GM21367 (cell line): ENCODE measurements at regions not wholly inside any gene's neighbourhood (a gene's known extent, or its start where the extent isn't known, plus 50 kb on each side); places are given as distances from the start of the nearest gene placed in this dataset.
"Not testable (repeated sequence)": the region's sequence is repeated elsewhere in the genome, so short reads cannot be mapped to it uniquely, and the experiment has no call there.

Source experiments
- ATAC-seq: cut with Tn5 transposase; IDR thresholded peaks from one replicate; pipeline ENCODE4 v1.9.1; 2021; ENCODE audit not compliant: unreplicated experiment

DNA sequence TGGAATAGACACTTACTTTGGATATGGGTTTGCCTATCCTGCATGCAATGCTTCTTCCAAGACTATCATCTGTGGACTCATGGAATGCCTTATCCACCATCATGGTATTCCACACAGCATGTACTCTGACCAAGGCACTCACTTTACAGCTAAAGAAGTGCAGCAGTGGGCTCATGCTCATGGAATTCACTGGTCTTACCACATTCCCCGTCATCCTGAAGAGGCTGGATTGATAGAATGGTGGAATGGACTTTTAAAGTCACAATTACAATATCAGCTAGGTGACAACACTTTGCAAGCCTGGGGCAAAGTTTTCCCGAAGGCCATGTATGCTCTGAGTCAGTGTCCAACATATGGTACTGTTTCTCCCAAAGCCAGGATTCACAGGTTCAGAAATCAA is 199.1 kb downstream of the GJA1 start:
- ATAC-seq, result not testable (repeated sequence)

DNA sequence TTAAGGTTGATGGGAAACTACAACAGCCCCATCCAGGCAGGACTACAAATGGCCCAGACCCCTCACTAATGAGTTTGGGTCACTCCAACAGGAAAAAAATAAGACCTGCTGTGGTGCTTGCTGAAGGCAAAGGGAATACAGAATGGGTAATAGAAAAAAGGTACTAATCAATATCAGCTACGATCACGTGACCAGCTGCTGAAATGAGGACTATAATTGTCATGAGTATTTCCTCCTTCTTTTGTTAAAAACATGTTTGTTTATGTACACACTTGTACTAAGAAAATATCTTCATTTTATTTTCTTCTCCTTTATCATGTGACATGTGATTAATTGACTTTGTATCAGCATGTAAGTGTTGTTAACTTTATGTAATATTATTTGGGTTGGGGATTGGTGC is 199.9 kb downstream of the GJA1 start:
- ATAC-seq, result no peak

DNA sequence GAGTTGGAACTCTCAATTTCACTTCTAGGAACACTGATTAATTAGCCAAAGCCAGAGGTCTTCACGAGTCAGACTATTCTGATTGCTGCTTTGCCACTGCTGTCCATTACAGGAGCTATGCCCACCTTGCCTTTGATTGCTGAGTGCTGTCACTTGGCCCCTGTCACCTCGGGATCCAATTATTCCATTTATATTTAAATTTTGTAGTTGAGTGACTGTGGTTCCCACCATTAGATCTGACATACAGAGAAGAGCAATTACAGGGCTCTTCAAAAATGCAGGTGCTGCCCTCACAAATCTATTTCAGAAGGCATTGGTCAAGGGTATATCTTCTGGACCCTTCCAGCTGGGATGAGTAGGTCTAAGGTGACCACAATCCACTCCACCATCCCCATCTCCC is 200.8 kb downstream of the GJA1 start:
- not testable (repeated sequence) for ATAC-seq

DNA sequence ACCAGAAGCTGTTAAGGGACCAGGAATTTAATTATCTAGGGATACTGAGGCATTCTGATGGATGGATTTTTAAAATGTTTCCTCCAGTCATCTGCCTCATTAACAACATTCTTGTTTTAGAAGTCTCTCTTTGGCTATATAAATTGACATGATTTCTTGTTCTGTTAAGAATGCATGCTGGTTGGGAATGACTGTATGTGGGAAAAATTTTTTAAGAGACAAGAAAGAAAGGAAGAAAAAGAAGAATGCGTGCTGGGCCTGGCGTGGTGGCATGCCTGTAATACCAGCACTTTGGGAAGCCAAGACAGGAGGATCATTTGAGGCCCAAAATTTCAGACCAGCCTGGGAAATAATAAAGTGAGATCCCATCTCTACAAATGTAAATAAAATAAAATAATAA is 203.6 kb downstream of the GJA1 start:
- no peak for ATAC-seq

DNA sequence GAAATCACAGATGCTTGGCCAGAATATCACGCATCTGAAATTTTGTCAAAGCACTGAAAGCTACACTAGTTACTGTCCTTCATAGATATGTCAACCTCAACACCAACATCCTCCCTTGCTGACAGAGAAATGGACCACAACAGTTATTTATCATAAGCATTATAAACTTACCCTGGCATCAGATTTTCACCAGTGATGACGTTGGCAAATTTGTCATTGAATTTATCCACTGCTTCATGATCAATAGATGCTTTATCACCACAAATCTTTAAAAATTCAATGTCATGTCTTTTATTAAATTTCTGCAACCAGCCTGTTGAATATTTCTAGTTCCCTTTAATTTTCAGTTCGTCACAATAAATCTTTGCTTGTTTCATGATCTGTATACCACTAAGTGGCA is 205.7 kb downstream of the GJA1 start:
- ATAC-seq, result no peak

DNA sequence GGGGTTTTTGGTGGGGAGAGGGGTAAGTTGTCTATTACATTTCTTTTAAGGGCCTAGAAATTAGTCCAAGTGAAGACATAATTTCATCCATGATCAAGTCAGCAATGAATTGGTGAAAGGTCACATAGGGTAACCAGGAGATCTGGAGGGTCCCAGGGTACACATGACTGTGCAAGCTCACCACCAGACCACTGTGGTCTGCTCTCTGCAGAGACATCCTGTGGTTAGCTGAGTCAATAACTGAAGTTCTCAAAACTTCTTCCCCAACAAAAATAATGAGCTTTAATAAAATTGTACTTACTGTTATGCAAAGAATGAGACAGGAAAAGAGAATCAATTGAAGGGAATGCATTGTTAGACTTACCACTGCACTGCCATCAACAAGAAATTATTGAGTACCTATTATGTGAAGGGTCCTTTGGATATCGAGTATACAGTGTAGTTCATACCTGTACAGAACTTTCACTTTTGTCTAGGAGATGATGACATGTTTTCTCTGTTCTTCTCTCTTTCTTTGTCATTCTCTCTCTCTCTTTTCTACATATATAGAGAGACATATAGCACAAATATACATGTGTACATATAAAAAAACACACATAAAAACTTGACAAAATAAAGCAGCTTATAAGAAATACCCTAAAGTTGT is 209.8 kb downstream of the GJA1 start:
- no peak for ATAC-seq

DNA sequence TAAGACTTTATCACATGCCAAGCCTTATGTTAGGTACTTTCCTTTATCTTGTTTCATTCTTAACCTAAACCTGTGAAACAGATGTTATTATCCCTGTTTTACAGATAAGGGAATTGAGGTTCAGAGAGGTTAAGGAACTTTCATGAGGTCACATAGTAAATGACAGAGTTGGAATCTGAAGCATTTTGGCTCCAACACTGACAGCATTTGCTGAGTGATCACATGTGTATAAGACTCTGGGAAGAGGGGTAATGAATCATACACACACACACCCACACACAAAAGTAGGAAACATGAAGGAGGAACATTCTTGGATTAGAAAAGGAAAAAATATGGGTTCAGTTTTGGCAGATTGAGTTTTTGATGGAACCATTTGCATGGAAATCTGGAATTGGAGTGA is 212.5 kb downstream of the GJA1 start:
- ATAC-seq, result no peak

DNA sequence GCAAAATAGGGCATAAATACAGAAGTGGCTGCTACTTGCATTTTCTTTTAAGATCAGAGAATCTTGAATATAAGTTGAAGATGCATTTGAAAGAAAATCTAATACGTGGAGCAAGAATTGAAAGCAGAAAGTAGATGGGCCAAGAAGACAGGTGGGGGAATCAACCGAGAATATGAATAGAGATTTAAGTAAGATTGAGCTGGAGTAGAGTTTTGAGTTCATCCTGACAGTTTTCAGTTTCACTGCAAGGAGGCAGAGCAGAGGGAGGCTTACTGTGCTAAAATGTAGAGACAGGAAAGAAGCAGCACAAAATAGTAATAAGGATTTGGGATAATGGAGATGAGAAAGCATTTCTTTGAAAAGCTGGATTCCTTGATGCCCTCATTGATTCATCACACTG is 214.5 kb downstream of the GJA1 start:
- ATAC-seq, result no peak

DNA sequence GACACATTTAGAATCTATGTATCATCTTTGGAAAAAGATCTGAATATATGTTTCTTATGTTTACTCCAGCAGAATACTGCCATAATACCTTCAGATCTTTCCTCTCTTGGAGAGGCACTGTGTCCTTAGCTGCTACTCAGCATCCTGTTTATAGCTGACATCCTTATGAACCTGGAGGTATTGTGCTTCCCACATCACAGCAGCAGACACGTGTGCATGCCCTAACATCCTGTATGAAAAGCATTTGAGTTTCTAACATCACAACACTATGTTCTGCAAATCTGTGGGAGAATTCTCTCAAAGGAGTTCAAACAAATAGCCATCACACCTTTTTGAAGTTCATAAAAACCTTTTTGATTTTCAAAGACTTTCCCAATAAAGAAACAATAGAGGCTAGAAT is 216.0 kb downstream of the GJA1 start:
- no peak for ATAC-seq

DNA sequence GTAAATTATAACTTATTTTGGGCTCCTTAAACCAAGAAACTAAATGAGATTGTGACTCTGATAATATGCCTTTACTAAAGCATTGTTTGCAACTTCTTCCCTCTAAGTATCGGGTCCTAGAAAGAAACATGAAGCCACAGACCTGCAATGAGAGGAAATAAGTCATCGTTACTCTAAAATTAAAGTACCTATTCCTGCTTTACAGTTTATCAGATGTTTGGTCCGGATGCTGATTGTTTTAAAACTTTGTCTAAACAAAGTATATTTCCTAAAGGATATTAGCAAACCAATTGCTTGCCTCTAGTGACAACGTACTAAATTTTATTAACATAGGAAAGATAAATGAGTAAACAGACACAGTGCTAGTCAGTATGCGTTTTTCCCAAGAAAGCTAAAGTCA is 216.8 kb downstream of the GJA1 start:
- no peak for ATAC-seq

DNA sequence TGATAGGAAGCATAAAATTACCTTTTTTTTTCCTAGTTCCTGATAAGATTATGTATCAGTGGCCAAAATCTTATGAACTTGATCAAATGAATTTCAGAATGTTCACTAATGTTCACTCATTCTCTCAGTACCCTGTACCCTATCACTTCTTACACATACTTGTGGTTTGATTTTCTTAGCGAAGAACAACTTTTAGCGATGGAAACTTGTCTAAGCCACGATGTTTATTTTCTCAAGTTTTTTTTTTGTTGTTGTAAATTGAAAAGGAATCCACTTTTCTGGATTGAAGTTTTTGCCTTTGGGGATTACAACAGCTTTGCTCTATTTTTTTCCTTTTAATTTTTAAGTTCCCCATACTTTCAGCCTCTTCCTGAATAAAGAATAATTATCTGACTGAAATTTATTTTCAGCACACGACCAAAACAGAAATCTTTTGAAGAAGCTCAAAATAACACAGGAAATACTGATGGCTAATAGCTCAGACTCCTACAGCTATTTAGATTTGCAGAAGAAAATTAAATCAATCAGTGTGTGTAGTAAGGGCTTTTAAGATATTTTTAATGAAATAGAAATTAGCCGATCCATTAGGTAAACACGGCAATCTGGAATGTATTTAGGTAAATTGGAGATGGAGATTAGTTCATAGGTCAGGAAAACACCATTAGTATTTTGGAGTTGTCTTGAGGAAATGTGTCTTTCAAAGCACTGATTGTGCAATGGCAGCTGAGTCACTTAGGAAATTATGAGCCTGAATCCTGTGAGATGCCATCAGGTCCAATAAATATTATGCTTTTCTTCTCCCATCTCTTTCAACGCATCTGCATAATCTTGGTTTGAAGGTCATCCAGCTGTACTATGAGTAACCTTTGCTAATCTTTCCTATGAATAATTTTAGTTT is 217.5 kb downstream of the GJA1 start:
- ATAC-seq, result no peak

DNA sequence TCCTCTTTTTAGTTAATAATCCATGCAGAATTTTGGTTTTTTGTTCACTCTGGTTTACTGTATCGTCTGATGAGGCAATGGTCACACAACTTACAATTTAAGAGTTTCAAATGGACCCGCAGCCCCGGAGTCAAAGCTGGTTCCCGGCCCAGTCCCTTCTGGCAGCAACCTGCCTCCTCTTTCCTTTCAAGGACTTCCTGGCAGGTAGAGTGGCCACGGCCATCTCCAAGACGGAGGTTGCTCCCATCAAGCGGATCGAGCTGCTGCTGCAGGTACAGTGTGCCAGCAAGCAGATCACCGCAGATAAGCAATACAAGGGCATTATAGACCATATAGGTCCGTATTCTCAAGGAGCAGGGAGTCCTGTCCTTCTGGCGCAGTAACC is 218.2 kb downstream of the GJA1 start:
- ATAC-seq, result no peak

DNA sequence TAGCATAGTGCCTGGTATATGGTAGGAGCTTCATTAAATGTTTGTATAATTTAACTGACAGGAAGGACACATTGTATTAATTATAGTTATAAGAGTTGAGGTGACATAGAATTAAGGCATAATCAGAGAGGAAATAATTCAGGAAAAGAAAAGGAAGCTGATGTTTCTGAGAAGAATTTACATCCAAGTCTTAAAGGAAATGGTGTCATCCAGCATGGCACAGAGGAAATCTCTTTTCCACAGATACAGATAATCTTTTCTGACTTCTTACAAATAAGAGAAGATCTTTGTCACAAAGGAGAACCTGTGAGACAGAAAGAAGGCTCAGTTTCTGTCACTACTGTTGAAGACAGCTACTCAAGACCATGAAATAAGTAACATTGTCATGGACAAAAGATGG is 222.5 kb downstream of the GJA1 start:
- ATAC-seq, result no peak

DNA sequence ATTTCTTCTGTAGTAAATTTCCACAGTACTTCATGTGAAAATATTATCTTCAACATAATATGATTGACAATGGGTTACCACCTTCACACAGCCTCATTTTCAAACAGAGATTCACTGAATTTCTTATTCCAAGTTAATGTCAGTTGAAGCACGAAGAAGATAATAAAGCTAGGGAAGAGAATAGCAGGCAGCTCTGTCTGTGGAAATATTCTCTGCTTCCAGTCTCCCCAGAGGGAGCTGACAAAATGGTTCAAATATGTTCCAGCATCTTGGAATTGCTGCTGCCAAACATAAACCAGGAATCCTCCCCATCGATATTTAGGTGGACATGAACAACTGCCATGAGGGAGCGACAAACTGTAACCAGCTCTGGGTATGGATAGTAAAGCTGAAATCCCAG is 224.8 kb downstream of the GJA1 start:
- no peak for ATAC-seq

DNA sequence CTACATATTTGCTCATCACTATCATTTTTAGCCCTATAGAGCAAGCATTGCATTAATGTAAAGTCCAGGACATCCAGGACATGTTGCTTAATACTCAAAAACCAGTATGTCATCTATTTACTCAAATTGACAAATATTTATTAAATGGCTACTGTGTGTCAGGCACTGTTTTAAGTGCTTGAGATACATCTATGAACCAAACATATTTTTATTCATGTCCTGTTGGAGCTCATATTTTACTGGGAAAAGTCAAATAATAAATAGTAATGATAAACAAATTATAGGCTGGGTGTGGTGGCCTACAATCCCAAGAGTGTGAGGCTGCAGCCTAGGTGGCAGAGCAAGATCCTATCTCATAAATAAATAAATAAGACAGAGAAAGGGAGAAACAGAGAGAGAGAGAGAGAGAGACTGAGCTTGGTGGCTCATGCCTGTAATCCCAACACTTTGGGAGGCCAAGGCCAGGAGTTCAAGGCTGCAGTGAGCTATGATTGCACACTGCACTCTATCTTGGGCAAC is 227.9 kb downstream of the GJA1 start:
- no peak for ATAC-seq

DNA sequence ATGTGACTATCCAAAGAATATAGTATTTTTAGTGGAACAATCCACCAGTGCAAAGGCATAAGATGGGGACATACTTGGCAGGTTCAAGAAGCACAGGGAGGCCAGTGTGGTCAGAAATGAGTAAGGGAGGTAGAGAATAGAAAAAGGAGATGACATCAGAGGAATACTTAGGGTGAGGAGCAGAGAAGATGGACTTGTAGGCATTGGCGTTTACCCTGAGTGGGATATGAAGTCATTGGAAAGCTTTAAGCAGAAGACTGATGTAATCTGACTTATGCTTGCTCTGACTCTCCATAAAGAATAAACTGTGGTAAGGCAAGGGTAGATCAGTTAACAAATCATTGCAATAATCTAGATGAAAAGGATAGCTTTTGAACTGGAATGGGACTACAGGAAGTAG is 228.7 kb downstream of the GJA1 start:
- no peak for ATAC-seq

DNA sequence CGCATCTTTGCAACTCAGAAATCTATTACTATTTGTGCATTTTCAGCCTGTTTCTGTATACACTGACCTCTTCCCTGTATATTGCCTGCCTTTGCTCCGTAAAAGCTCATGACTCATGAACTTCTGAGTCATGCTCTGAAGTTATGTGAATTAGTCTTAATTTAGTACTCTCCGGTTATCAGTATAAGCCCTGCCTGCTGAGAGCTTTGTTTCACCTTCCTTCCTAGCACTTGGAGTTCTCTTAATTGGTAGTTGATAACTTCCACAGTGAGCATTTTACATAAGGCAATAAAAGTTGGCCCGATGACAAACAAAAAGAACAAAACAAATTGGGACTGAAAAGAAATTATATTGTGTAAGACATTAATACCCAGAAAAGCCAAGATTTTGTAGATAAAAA is 231.4 kb downstream of the GJA1 start:
- no peak for ATAC-seq

DNA sequence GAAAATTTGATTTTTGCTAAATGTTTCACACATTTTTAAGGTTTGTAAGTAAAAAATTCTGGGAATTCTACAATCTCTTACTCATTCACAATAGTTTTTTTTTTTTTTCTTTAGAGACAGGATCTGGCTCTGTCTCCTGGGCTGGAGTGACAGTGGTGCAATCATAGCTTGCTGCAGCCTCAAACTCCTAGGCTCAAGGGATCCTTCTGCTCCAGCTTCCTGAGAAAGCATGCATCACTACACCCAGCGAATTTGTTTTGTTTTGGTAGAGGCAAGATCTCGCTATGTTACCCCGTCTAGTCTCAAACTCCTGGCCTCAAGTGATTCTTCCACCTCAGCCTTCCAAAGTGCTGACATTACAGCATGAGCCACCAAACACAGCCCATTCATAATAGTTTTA is 232.8 kb downstream of the GJA1 start:
- no peak for ATAC-seq

DNA sequence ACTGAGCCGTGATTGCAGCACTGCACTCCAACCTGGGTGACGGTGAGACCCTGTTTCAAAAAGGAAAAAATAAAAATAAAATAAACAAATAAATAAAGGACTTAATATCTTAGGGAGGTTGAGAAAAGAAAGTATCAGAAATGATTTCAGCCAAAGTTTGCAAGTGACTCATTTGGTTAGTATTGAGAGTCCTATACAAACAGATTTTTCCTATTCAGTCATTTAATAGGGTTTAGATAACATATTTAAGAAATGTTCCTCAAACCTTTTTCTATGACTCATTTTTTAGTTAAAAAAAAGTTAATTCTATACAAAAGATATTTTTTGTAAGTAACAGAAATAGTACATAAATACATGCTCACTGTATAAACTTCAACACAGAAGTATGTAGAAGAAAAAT is 235.1 kb downstream of the GJA1 start:
- no peak for ATAC-seq

DNA sequence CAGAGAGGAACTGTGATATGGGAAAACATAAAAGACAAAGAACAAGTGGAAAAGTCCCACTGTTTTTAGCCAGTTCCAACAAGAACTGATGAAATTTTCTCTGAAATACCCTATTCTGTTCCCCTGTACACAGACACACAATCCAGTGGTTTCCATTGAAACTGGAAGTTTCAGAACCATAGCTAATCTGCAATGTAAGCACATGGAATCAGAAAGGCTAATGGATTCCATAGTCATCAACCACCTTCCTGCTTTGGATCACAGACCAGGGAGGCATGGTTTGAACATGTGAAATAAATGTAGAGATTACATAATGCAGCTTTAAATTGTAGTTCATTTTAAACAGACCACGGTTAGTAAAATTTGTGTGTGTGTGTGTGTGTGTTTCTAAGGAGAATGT is 242.1 kb downstream of the GJA1 start:
- no peak for ATAC-seq

DNA sequence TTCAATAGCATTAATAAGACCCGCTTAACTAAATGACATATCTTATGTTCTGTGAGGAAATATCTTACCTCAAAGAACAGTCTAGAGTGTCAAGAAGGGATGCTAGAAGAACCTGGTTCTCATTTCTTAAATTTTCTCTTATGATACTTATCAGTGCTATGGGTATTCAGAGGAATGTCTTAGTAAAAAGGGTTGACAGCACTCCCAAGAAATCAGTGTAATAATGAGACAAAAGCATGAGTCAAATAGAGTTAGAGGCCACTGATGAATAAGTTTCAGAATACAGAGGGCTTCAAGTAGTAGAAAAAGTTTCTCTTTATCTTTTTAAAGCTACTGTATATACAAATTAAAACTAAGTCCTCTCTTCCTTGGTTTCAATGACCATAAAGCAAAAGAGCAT is 242.8 kb downstream of the GJA1 start:
- ATAC-seq, result no peak

DNA sequence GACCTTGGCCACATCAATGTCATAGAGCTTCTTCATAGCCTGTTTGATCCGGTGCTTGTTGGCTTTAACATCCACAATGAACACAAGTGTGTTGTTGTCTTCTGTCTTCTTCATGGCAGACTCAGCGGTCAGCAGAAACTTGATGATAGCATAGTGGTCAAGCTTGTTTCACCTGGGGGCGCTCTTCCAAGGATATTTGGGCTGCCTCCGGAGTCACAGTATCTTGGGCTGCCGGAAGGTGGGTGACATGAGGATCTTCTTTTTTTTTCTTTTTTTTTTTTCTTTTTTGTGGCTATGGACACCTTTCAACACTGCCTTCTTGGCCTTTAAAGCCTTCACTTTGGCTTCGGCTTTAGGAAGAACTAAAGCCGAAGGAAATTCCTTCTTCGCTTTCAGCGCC is 244.6 kb downstream of the GJA1 start:
- no peak for ATAC-seq

DNA sequence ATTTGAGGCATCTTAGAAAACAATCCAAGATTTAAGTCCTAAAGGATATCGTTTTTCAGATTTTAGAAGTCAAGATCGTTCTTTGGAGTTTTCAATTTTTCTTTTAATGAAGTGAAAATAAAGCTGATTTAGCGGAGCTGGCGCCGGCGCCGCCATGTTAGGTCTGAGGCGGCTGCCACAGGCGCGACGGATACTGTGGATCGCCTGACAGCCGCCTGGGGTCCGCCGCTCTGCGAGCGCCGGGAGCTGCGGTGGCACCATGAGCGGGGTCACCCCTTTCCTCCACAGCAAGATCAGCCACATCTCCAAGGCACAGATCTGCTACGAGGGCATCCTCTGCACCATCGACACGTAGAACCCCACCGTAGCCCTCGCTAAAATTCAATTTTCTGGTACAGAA is 247.2 kb downstream of the GJA1 start:
- ATAC-seq, result no peak
